ENCODE measurements at regions not wholly inside any gene's neighbourhood (a gene's known extent, or its start where the extent isn't known, plus 50 kb on each side); places are given as distances from the start of the nearest gene placed in this dataset.

DNA sequence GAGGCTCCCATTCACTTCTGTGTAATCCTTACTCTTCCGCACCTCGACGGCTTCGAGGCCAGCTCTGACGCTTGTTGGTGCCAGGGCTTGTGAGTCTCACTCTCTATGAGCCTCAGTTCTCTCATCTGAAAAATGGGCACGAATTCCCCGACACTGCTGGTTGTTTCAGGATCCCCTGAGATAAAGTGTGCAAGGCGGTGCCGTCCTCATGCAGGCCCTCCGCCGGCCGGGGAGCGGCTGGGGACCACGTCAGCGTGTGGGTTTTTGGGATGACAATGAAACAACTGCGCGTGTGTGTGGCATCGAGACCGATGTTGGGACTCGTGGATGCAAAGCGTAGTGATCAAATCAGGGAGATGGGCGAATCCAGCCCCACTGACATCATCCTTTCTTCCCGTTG lies 75.6 kb downstream of the FOXL3 start:
- Histone ChIP-seq H3K27me3 (ENCODE audit: control insufficient read depth in 3 of 3, insufficient read depth in 3 of 3, low read length in 2 of 3) (no peaks in the 10 kb centered on the region), H3K27ac (ENCODE audit: low read depth in 1 of 2, low read length in 1 of 2) (no peak overlapping the region), H3K4me3 (no peak overlapping the region), H3K9me3 (ENCODE audit: control insufficient read depth in 4 of 4, insufficient read depth in 3 of 4, low read length in 3 of 4) (peaks cover 0 to 3% (median 0%) of the 10 kb centered on the region in 4 donors), H3K9ac (ENCODE audit: insufficient read depth in 1 of 2, low read length in 2 of 2) (no peak overlapping the region), H3K36me3 (ENCODE audit: control insufficient read depth in 4 of 4, insufficient read depth in 4 of 4, low read length in 4 of 4) (no peaks in the 10 kb centered on the region), H3K4me1 (ENCODE audit: control insufficient read depth in 5 of 5, insufficient read depth in 5 of 5, low read length in 5 of 5) (peaks cover 0 to 11% (median 8%) of the 10 kb centered on the region in 5 donors)
- 89 to 90% methylated on average over 23 of the region's 23 CpGs for WGBS, 2 donors
- ATAC-seq (ENCODE audit: insufficient read depth, low FRiP score) (no peak), DNase-seq (no peak)
- TF ChIP-seq, protein P1, sequence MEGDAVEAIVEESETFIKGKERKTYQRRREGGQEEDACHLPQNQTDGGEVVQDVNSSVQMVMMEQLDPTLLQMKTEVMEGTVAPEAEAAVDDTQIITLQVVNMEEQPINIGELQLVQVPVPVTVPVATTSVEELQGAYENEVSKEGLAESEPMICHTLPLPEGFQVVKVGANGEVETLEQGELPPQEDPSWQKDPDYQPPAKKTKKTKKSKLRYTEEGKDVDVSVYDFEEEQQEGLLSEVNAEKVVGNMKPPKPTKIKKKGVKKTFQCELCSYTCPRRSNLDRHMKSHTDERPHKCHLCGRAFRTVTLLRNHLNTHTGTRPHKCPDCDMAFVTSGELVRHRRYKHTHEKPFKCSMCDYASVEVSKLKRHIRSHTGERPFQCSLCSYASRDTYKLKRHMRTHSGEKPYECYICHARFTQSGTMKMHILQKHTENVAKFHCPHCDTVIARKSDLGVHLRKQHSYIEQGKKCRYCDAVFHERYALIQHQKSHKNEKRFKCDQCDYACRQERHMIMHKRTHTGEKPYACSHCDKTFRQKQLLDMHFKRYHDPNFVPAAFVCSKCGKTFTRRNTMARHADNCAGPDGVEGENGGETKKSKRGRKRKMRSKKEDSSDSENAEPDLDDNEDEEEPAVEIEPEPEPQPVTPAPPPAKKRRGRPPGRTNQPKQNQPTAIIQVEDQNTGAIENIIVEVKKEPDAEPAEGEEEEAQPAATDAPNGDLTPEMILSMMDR (IDR thresholded peaks at IDR 0.05; ENCODE audit: control extremely low read depth, extremely low read depth) = no peak

DNA sequence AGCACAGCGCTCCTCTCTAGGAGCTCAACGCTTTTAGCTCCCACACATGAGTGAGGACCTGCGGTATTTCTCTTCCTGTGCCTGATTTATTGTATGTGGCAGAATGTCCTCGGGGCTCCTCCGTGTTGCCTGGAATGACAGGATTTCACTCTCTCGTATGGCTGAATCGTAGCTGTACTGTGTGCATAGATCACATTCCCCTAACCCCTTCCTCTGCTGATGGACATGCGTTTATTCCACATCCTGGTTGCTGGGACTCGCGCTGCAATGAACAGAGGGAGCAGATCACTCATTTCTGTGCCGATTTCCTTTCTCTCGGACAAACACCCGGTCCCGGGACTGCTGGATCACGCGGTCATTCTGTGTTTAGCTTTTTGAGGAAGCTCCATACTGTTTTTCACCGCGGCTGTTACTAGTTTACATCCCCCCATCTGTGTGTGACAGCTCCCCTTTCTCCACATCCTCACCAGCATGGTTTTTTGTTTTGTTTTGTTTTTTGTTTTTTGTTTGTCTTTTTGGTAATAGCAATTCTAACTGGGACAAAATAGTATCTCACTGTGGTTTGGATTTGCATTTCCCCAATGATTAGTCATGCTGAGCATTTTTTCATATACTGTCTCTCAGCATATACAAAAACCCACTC lies 76.3 kb downstream of the FOXL3 start:
- WGBS, 2 donors = 11 to 20% methylated on average over 18 of the region's 18 CpGs
- Histone ChIP-seq H3K4me3 (no peak overlapping the region), H3K27me3 (ENCODE audit: control insufficient read depth in 3 of 3, insufficient read depth in 3 of 3, low read length in 2 of 3) (no peaks in the 10 kb centered on the region), H3K9me3 (ENCODE audit: control insufficient read depth in 4 of 4, insufficient read depth in 3 of 4, low read length in 3 of 4) (peaks cover 0 to 3% (median 0%) of the 10 kb centered on the region in 4 donors), H3K27ac (ENCODE audit: low read depth in 1 of 2, low read length in 1 of 2) (no peak overlapping the region), H3K9ac (ENCODE audit: insufficient read depth in 1 of 2, low read length in 2 of 2) (no peak overlapping the region), H3K36me3 (ENCODE audit: control insufficient read depth in 4 of 4, insufficient read depth in 4 of 4, low read length in 4 of 4) (no peaks in the 10 kb centered on the region), H3K4me1 (ENCODE audit: control insufficient read depth in 5 of 5, insufficient read depth in 5 of 5, low read length in 5 of 5) (peaks cover 0 to 11% (median 8%) of the 10 kb centered on the region in 5 donors)
- no peak for ATAC-seq (ENCODE audit: insufficient read depth, low FRiP score)
- TF ChIP-seq, protein P1 (IDR thresholded peaks at IDR 0.05; ENCODE audit: control extremely low read depth, extremely low read depth) = no peak
- peak in 2 of 3 donors; percentile 56 to 65 for DNase-seq

DNA sequence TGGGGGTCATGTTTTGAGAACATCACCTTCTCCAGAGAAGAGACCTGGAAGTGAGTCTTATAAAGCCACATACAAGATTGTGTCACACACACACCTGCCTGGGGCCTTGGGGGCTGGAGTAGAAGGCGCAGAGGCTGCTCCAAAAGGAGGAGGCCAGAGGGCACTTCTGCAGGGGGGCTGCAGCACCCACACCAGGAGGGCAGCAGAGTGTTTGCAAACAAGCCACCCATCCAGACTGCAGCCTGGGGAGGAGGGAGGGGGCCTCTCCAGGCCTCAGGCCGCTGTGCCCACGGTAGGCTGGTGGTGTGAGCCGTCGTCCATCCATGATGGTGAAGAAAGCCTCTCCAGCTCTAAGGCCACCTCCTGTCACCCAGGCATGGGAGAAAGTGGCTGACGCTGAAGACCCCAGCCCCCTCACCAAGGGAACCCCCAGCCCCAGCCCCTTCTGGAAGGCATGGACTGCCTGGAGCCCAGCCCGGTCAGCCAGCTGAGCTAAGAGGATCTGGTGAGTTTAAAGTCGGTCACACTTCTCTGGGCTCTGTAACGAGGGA lies 77.5 kb downstream of the FOXL3 start:
- H3K27ac ChIP-seq (ENCODE audit: low read depth in 1 of 2, low read length in 1 of 2) = no peak overlapping the region
- 92 to 98% methylated on average over 9 of the region's 9 CpGs for WGBS, 2 donors
- H3K4me1 ChIP-seq (ENCODE audit: control insufficient read depth in 5 of 5, insufficient read depth in 5 of 5, low read length in 5 of 5) = peaks cover 0 to 11% (median 3%) of the 10 kb centered on the region in 5 donors
- TF ChIP-seq, protein P1 (IDR thresholded peaks at IDR 0.05; ENCODE audit: control extremely low read depth, extremely low read depth) = no peak
- no peak overlapping the region for H3K4me3 ChIP-seq
- ATAC-seq (ENCODE audit: insufficient read depth, low FRiP score) = no peak
- H3K9me3 ChIP-seq (ENCODE audit: control insufficient read depth in 4 of 4, insufficient read depth in 3 of 4, low read length in 3 of 4) = peaks cover 0 to 3% (median 0%) of the 10 kb centered on the region in 4 donors
- DNase-seq = no peak
- no peak overlapping the region for H3K9ac ChIP-seq (ENCODE audit: insufficient read depth in 1 of 2, low read length in 2 of 2)
- H3K36me3 ChIP-seq (ENCODE audit: control insufficient read depth in 4 of 4, insufficient read depth in 4 of 4, low read length in 4 of 4) = no peaks in the 10 kb centered on the region
- H3K27me3 ChIP-seq (ENCODE audit: control insufficient read depth in 3 of 3, insufficient read depth in 3 of 3, low read length in 2 of 3) = no peaks in the 10 kb centered on the region

Data from lung (tissue), 11 donors.